Kidney epithelial cell (primary cell): ENCODE measurements at regions not wholly inside any gene's neighbourhood (a gene's known extent, or its start where the extent isn't known, plus 50 kb on each side); places are given as distances from the start of the nearest gene placed in this dataset.
A peak's percentile ranks its signal among the peaks of the same experiment; 100 is the strongest.

Experiments used
- DNase-seq: peaks from one replicate; pipeline ENCODE4 v3.0.0-alpha.2; 2010; ENCODE audit warnings: low read depth
- H3K27me3 ChIP-seq: 2 replicates; pipeline ENCODE4 v1.6.0; 2011; ENCODE audit warnings: low read length; ENCODE audit not compliant: control insufficient read depth, insufficient read depth
- H3K36me3 ChIP-seq: 2 replicates; pipeline ENCODE4 v1.5.1; 2011; ENCODE audit warnings: low read length; ENCODE audit not compliant: control insufficient read depth, insufficient read depth
- H3K4me3 ChIP-seq: 2 replicates; pipeline ENCODE4 v1.5.1; 2011; ENCODE audit warnings: low read depth, mild to moderate bottlenecking, control low read depth, low read length
- TF ChIP-seq, protein P1 (sequence below): IDR thresholded peaks from 2 replicates; pipeline ENCODE4 v1.5.1; 2011; ENCODE audit warnings: mild to moderate bottlenecking, moderate library complexity, low read length, control low read depth, inconsistent platforms; ENCODE audit not compliant: insufficient read depth, poor library complexity, severe bottlenecking

DNA sequence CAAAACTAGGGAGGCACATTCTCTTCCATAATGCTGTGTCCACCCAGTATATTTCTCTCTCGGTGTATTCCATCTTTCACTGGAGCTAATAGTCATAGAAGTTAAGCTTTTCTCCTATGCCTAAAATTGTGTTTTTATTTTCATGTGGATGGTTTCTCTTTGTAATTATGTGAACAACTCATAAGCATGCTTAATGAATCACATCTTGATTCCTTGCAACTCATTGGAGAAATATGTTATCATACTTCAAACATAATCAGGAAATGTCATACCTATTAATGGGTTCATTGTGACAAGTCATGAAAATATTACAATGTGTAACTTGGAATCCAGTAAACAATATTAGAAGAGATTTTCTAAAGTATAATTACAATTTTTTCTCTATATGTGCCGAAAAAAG, 186.3 kb downstream of the SLC7A11 start:
- no peaks in the 10 kb centered on the region for H3K27me3 ChIP-seq
- no peaks in the 10 kb centered on the region for H3K36me3 ChIP-seq
- no peak for DNase-seq
- TF ChIP-seq, protein P1, sequence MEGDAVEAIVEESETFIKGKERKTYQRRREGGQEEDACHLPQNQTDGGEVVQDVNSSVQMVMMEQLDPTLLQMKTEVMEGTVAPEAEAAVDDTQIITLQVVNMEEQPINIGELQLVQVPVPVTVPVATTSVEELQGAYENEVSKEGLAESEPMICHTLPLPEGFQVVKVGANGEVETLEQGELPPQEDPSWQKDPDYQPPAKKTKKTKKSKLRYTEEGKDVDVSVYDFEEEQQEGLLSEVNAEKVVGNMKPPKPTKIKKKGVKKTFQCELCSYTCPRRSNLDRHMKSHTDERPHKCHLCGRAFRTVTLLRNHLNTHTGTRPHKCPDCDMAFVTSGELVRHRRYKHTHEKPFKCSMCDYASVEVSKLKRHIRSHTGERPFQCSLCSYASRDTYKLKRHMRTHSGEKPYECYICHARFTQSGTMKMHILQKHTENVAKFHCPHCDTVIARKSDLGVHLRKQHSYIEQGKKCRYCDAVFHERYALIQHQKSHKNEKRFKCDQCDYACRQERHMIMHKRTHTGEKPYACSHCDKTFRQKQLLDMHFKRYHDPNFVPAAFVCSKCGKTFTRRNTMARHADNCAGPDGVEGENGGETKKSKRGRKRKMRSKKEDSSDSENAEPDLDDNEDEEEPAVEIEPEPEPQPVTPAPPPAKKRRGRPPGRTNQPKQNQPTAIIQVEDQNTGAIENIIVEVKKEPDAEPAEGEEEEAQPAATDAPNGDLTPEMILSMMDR = no peak
- no peak overlapping the region for H3K4me3 ChIP-seq

DNA sequence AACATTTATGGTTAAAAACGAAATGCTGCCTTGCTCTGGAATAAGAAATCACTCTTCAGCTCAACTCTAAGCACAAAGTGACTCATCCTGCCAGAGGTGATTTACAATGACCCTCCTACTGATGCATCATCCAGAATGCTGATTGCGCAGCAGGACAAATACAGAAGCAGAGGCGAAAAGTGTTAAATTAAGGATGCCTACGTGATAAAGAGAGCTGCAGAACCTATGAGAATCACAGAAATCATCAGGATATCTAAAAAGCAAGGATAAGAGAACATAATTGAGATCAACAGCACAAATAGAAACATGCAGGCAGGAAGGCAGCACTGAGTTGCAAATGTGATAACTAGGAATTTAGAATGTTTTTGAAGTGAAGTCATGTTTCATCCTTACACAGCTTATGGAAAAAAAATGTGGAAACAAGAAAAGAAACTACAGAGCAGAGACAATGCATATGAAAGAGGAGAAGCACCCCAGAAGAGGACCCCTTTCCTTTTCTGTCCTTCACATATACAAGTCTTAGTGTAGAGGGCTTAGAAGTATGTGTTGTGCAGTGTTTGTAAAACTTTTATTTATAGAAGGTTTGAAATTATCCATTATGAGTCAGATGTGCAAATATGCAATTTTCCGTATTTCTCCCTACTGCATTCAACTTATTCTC, 188.4 kb downstream of the SLC7A11 start:
- H3K27me3 ChIP-seq = no peaks in the 10 kb centered on the region
- TF ChIP-seq, protein P1 = no peak
- H3K36me3 ChIP-seq = no peaks in the 10 kb centered on the region
- peak; percentile 73 for DNase-seq
- no peak overlapping the region for H3K4me3 ChIP-seq

DNA sequence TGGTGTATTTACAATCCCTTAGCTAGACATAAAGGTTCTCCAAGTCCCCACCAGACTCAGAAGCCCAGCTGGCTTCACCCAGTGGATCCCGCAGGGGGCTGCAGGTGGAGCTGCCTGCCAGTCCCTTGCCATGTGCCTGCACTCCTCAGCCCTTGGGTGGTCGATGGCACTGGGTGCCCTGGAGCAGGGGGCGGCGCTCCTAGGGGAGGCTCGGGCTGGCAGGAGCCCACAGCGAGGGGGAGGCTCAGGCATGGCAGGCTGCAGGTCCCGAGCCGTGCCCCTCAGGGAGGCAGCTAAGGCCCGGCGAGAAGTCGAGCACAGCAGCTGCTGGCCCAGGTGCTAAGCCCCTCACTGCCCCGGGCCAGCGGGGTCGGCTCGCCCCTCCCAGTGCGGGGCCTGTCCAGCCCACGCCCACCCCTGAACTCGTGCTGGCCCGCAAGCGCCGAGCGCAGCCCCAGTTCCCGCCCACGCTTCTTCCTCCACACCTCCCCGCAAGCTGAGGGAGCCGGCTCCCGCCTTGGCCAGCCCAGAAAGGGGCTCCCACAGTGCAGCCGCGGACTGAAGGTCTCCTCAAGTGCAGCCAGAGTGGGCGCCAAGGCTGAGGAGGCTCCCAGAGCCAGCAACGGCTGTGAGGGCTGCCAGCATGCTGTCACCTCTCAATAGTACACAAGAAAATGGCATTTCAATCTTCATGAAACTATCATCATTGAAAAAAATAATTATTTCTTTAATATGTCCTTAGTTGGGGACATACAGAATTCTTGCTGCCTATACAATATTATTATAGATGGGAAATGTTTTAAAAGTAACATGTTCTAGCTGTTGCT, 189.1 kb downstream of the SLC7A11 start:
- no peaks in the 10 kb centered on the region for H3K27me3 ChIP-seq
- no peak overlapping the region for H3K4me3 ChIP-seq
- DNase-seq = no peak
- TF ChIP-seq, protein P1 = no peak
- H3K36me3 ChIP-seq = no peaks in the 10 kb centered on the region

DNA sequence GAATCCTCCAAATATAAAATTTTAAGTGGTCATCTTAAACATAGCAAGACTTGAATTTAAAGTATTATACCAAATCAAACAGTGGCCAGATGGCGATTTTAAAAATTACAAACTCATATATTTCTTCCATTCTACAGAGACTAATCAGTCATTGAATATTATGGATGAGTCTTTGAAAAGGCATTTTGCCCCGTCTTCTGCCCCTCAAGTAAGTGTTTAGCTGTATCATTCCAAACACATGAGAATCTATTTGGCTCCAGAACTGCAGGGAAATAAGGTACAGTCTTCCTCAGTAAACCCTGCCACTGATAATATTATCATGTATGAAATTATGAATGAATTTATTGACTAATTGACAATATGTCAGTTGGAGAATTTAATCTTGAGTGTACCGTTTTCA, 191.0 kb downstream of the SLC7A11 start:
- no peaks in the 10 kb centered on the region for H3K27me3 ChIP-seq
- H3K4me3 ChIP-seq = no peak overlapping the region
- DNase-seq = no peak
- TF ChIP-seq, protein P1 = no peak
- H3K36me3 ChIP-seq = no peaks in the 10 kb centered on the region

DNA sequence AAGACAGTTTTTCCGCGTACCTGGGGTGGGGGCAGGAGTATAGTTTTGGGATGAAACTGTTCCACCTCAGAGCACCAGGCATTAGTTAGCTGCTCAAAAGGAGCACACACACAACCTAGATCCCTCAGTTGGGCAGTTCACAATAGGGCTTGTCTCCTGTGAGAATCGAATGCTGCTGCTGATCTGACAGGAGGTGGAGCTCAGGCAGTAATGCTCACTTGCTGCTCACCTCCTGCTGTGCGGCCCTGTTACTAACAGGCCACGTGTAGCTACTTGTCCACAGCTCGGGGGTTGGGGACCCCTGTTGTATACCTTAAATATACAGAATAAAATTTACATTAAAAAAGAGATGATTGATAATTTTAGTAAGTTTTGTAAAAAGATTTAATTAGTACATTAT, 191.5 kb downstream of the SLC7A11 start:
- TF ChIP-seq, protein P1 = no peak
- Histone ChIP-seq H3K27me3 (no peaks in the 10 kb centered on the region), H3K4me3 (no peak overlapping the region), H3K36me3 (no peaks in the 10 kb centered on the region)
- no peak for DNase-seq
